Mucosa of descending colon (tissue), 3 donors: ENCODE measurements at regions not wholly inside any gene's neighbourhood (a gene's known extent, or its start where the extent isn't known, plus 50 kb on each side); places are given as distances from the start of the nearest gene placed in this dataset.

Experiments used
- ATAC-seq: fragments of 200-7000 bp; cut with Tn5 transposase; one replicate; pipeline ENCODE4 v1.9.1; 2020; ENCODE audit warnings: mild to moderate bottlenecking, moderate library complexity
- DNase-seq, 3 donors: peaks; one replicate each; pipeline ENCODE4 v3.0.0-alpha.2; 2020
- H3K36me3 ChIP-seq: fragments of 200-600 bp; one replicate; pipeline ENCODE4 v1.8.0; 2021; ENCODE audit warnings: low read depth, mild to moderate bottlenecking
- H3K4me1 ChIP-seq: fragments of 200-600 bp; one replicate; pipeline ENCODE4 v1.8.0; 2021; ENCODE audit warnings: low read depth, mild to moderate bottlenecking
- H3K4me3 ChIP-seq: fragments of 200-600 bp; one replicate; pipeline ENCODE4 v1.8.0; 2021; ENCODE audit warnings: mild to moderate bottlenecking
- H3K9me3 ChIP-seq: fragments of 200-600 bp; one replicate; pipeline ENCODE4 v1.8.0; 2021; ENCODE audit warnings: mild to moderate bottlenecking
- intact Hi-C, 2 donors: fragments of 100-400 bp; cut with DNase I in 1 of 2; cut with micrococcal nuclease in 1 of 2; formaldehyde crosslinking; loops; one replicate each; pipeline versions ENCODE4 v1.11.0 to v1.11.1; 2022; cut with DNase I, micrococcal nuclease
- TF ChIP-seq, protein P1 (sequence below): fragments of 200-600 bp; IDR thresholded peaks from one replicate; pipeline ENCODE4 v1.8.0; 2022; ENCODE audit warnings: antibody characterized with exemption, mild to moderate bottlenecking
- donor health status: DM: no; HTN: no; CAD: no; lungs with moderate emphysema.
- donor health status: DM: no; HTN: no; CAD: no.
- donor health status: DM: no; HTN: yes; CAD: no.

DNA sequence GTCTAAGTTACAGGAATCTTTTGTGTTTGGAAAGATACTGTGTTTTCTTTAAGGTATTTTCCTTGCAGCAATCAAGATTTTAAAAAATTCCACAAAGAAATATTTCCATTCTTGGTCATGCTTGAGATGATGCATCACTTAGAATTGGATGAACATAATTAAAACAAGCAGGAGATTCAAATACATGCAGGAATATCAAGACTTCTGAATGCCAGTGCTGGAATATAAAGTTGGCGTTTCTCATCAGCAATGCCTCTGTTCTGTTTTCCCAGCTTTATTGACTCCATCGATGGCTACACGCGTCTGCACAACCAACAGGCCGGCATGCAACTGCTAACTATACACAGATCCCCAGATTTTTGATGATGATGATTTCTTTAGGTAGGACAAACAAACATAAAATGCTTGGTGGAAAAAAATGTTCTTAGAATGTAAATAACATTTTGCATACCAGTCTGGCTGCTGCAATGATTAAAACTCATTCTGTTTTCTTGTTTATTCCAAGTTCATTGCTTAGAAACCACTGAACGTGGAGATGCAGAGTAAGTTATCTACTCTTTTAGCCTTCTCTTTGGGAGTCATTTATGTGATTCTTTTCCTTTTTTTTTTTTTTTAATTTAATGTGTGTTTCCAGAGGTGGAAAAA, 91.3 kb upstream of the FAM171A1 start:
- TF ChIP-seq, protein P1, sequence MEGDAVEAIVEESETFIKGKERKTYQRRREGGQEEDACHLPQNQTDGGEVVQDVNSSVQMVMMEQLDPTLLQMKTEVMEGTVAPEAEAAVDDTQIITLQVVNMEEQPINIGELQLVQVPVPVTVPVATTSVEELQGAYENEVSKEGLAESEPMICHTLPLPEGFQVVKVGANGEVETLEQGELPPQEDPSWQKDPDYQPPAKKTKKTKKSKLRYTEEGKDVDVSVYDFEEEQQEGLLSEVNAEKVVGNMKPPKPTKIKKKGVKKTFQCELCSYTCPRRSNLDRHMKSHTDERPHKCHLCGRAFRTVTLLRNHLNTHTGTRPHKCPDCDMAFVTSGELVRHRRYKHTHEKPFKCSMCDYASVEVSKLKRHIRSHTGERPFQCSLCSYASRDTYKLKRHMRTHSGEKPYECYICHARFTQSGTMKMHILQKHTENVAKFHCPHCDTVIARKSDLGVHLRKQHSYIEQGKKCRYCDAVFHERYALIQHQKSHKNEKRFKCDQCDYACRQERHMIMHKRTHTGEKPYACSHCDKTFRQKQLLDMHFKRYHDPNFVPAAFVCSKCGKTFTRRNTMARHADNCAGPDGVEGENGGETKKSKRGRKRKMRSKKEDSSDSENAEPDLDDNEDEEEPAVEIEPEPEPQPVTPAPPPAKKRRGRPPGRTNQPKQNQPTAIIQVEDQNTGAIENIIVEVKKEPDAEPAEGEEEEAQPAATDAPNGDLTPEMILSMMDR = no peak
- intact Hi-C loops = no loop called here

DNA sequence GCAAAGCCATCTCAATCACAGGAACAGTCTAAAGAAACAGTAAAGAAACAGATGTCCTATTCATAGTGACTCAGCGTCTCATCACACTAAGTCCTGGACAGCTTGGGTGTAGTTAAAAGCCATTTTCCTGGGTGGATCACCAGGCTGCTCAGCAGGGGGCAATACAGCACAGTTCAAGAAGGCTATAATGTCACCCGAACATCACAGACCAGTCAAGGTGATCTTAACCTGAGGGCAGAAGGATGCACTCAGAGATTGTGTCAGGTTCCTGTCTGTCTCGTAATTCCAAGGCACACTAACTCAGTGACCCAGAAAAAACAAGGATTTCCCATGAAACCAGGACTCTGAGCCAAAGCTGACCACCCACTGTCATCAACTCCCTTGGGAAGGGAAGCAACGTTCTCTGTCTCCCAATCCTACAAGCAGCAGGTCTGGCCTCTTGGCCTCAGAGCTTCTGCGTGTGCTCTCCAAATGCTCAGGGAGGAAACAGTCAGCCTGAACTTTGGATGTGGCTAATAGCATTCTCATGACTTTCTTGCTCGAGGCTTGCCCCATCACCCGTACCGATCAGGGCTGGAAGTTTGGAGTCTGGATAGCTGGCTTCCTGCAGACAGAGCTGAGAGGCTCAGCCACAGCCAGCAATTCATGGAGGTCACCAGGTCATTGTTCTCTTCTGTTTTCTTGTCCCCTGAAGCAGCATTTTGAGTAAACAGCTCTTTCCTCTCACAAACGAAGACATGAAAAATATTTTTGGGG, 90.4 kb upstream of the FAM171A1 start:
- no peak overlapping the region for H3K4me3 ChIP-seq
- H3K4me1 ChIP-seq = no peaks in the 10 kb centered on the region
- TF ChIP-seq, protein P1 = no peak
- no peaks in the 10 kb centered on the region for H3K9me3 ChIP-seq
- ATAC-seq (peak; percentile 80), DNase-seq (peak in 2 of 3 donors; percentile 38 to 46)
- no peaks in the 10 kb centered on the region for H3K36me3 ChIP-seq
- intact Hi-C loops = no loop called here

More for the DNA sequence above, 91.3 kb upstream of the FAM171A1 start:
- no peaks in the 10 kb centered on the region for H3K9me3 ChIP-seq
- ATAC-seq = no peak
- H3K4me1 ChIP-seq = no peaks in the 10 kb centered on the region
- no peak for DNase-seq
- no peak overlapping the region for H3K4me3 ChIP-seq
- no peaks in the 10 kb centered on the region for H3K36me3 ChIP-seq

DNA sequence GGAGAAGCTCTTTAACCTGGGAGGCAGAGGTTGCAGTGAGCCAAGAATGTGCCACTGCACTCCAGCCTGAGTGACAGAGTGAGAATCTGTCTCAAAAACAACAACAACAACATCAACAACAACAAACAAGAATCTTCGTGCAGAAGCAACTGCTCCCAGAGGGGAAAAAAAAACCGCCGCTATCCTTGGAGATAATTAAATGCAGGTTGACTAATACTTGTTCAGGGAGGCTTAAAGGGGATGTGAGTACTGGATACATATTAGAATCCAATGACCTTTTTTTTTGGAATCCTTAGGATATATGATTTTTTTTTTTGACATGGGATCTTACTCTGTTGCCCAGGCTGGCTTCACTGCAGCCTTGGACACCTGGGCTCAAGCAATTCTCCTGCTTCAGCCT, 89.6 kb upstream of the FAM171A1 start:
- no peak overlapping the region for H3K4me3 ChIP-seq
- DNase-seq = no peak
- intact Hi-C loops = no loop called here
- no peak for ATAC-seq
- H3K4me1 ChIP-seq = no peaks in the 10 kb centered on the region
- H3K9me3 ChIP-seq = no peaks in the 10 kb centered on the region
- TF ChIP-seq, protein P1 = no peak
- H3K36me3 ChIP-seq = no peaks in the 10 kb centered on the region

DNA sequence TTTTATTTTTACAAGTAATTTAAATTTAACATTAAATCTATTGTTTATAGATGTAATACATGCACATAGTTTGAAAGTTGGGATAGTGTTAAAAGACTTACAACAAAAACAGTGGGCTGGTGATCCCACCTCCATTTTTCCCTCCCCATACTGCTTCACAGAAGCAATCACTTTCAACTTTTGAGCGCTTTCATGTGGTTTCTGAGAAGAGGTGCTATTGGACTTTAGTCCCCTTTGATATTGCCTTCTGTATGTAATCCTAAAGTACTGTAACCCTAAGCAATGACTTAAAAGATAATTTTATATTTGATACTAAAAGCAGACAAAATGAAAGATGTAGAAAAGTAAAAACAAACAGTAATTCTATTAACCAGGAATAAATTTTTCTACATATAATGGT, 88.1 kb upstream of the FAM171A1 start:
- Histone ChIP-seq H3K36me3 (no peaks in the 10 kb centered on the region), H3K4me3 (no peak overlapping the region), H3K4me1 (no peaks in the 10 kb centered on the region), H3K9me3 (no peaks in the 10 kb centered on the region)
- intact Hi-C loops = no loop called here
- TF ChIP-seq, protein P1 = no peak
- no peak for ATAC-seq
- DNase-seq = no peak

DNA sequence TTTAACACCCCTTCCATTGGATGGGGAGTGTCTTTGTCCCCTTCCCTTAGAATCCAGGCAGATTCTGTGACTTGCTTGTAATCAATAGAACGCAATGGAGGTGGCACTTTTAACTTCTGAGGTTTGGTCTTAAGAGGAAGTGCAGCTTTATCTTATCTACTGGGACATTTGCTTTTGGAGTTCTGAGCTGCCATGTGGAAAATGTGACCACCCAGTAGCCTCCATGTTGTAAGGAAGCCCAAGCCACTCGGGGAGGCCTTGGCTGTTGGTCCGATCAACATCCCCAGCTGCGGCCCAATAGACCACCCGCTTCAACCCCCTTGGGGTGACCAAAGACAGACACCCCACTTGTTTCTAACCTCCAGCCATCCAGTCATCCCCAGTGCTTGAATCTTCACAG, 86.3 kb upstream of the FAM171A1 start:
- Histone ChIP-seq H3K4me1 (no peaks in the 10 kb centered on the region), H3K9me3 (no peaks in the 10 kb centered on the region), H3K4me3 (no peak overlapping the region), H3K36me3 (no peaks in the 10 kb centered on the region)
- TF ChIP-seq, protein P1 = no peak
- DNase-seq (no peak), ATAC-seq (no peak)
- intact Hi-C loops = no loop called here
